ENCODE measurements at regions not wholly inside any gene's neighbourhood (a gene's known extent, or its start where the extent isn't known, plus 50 kb on each side); places are given as distances from the start of the nearest gene placed in this dataset.

- Histone ChIP-seq H3K27me3 (ENCODE audit: control insufficient read depth in 2 of 2, insufficient read depth in 2 of 2, low read length in 2 of 2) (no peaks in the 10 kb centered on the region), H3K9me3 (ENCODE audit: control insufficient read depth in 2 of 2, low read length in 2 of 2) (no peaks in the 10 kb centered on the region), H3K4me3 (ENCODE audit: low read length in 2 of 2) (no peak overlapping the region), H3K27ac (ENCODE audit: low read depth in 2 of 2, low read length in 2 of 2) (no peak overlapping the region), H3K36me3 (ENCODE audit: control insufficient read depth in 2 of 2, insufficient read depth in 2 of 2, low read length in 2 of 2) (no peaks in the 10 kb centered on the region), H3K9ac (ENCODE audit: low read depth in 1 of 2, low read length in 2 of 2) (no peak overlapping the region), H3K4me1 (ENCODE audit: control insufficient read depth in 2 of 2, insufficient read depth in 2 of 2, low read length in 2 of 2) (no peaks in the 10 kb centered on the region)
Observed at GRCh38 chr13:22031702-22032286, 360.9 kb downstream of the FGF9 start.

- Histone ChIP-seq H3K4me1 (ENCODE audit: control insufficient read depth in 2 of 2, insufficient read depth in 2 of 2, low read length in 2 of 2) (no peaks in the 10 kb centered on the region), H3K9ac (ENCODE audit: low read depth in 1 of 2, low read length in 2 of 2) (no peak overlapping the region), H3K27me3 (ENCODE audit: control insufficient read depth in 2 of 2, insufficient read depth in 2 of 2, low read length in 2 of 2) (no peaks in the 10 kb centered on the region), H3K27ac (ENCODE audit: low read depth in 2 of 2, low read length in 2 of 2) (no peak overlapping the region), H3K4me3 (ENCODE audit: low read length in 2 of 2) (no peak overlapping the region), H3K9me3 (ENCODE audit: control insufficient read depth in 2 of 2, low read length in 2 of 2) (no peaks in the 10 kb centered on the region), H3K36me3 (ENCODE audit: control insufficient read depth in 2 of 2, insufficient read depth in 2 of 2, low read length in 2 of 2) (no peaks in the 10 kb centered on the region)
Observed at GRCh38 chr13:22032905-22033304, 362.0 kb downstream of the FGF9 start.

GRCh38 chr13:22039961-22040360 lies 369.1 kb downstream of the FGF9 start:
- Histone ChIP-seq H3K27me3 (ENCODE audit: control insufficient read depth in 2 of 2, insufficient read depth in 2 of 2, low read length in 2 of 2) (no peaks in the 10 kb centered on the region), H3K36me3 (ENCODE audit: control insufficient read depth in 2 of 2, insufficient read depth in 2 of 2, low read length in 2 of 2) (no peaks in the 10 kb centered on the region), H3K4me3 (ENCODE audit: low read length in 2 of 2) (no peak overlapping the region), H3K9ac (ENCODE audit: low read depth in 1 of 2, low read length in 2 of 2) (no peak overlapping the region), H3K9me3 (ENCODE audit: control insufficient read depth in 2 of 2, low read length in 2 of 2) (no peaks in the 10 kb centered on the region), H3K4me1 (ENCODE audit: control insufficient read depth in 2 of 2, insufficient read depth in 2 of 2, low read length in 2 of 2) (no peaks in the 10 kb centered on the region), H3K27ac (ENCODE audit: low read depth in 2 of 2, low read length in 2 of 2) (no peak overlapping the region)

- H3K27ac ChIP-seq (ENCODE audit: low read depth in 2 of 2, low read length in 2 of 2) = no peak overlapping the region
- no peak overlapping the region for H3K9ac ChIP-seq (ENCODE audit: low read depth in 1 of 2, low read length in 2 of 2)
- no peaks in the 10 kb centered on the region for H3K4me1 ChIP-seq (ENCODE audit: control insufficient read depth in 2 of 2, insufficient read depth in 2 of 2, low read length in 2 of 2)
- H3K9me3 ChIP-seq (ENCODE audit: control insufficient read depth in 2 of 2, low read length in 2 of 2) = no peaks in the 10 kb centered on the region
- no peaks in the 10 kb centered on the region for H3K27me3 ChIP-seq (ENCODE audit: control insufficient read depth in 2 of 2, insufficient read depth in 2 of 2, low read length in 2 of 2)
- no peaks in the 10 kb centered on the region for H3K36me3 ChIP-seq (ENCODE audit: control insufficient read depth in 2 of 2, insufficient read depth in 2 of 2, low read length in 2 of 2)
- no peak overlapping the region for H3K4me3 ChIP-seq (ENCODE audit: low read length in 2 of 2)
Observed at GRCh38 chr13:22040810-22041364, 370.0 kb downstream of the FGF9 start.

- Histone ChIP-seq H3K27me3 (ENCODE audit: control insufficient read depth in 2 of 2, insufficient read depth in 2 of 2, low read length in 2 of 2) (no peaks in the 10 kb centered on the region), H3K4me1 (ENCODE audit: control insufficient read depth in 2 of 2, insufficient read depth in 2 of 2, low read length in 2 of 2) (no peaks in the 10 kb centered on the region), H3K9ac (ENCODE audit: low read depth in 1 of 2, low read length in 2 of 2) (no peak overlapping the region), H3K4me3 (ENCODE audit: low read length in 2 of 2) (no peak overlapping the region), H3K36me3 (ENCODE audit: control insufficient read depth in 2 of 2, insufficient read depth in 2 of 2, low read length in 2 of 2) (no peaks in the 10 kb centered on the region), H3K27ac (ENCODE audit: low read depth in 2 of 2, low read length in 2 of 2) (no peak overlapping the region), H3K9me3 (ENCODE audit: control insufficient read depth in 2 of 2, low read length in 2 of 2) (no peaks in the 10 kb centered on the region)
Observed at GRCh38 chr13:22041741-22042140, 370.9 kb downstream of the FGF9 start.

- Histone ChIP-seq H3K27me3 (ENCODE audit: control insufficient read depth in 2 of 2, insufficient read depth in 2 of 2, low read length in 2 of 2) (no peaks in the 10 kb centered on the region), H3K27ac (ENCODE audit: low read depth in 2 of 2, low read length in 2 of 2) (no peak overlapping the region), H3K4me1 (ENCODE audit: control insufficient read depth in 2 of 2, insufficient read depth in 2 of 2, low read length in 2 of 2) (no peaks in the 10 kb centered on the region)
Observed at GRCh38 chr13:22047082-22047784, 376.4 kb downstream of the FGF9 start.

GRCh38 chr13:22047785-22048104 lies 376.9 kb downstream of the FGF9 start:
- Histone ChIP-seq H3K9ac (ENCODE audit: low read depth in 1 of 2, low read length in 2 of 2) (no peak overlapping the region), H3K4me3 (ENCODE audit: low read length in 2 of 2) (no peak overlapping the region), H3K36me3 (ENCODE audit: control insufficient read depth in 2 of 2, insufficient read depth in 2 of 2, low read length in 2 of 2) (no peaks in the 10 kb centered on the region), H3K4me1 (ENCODE audit: control insufficient read depth in 2 of 2, insufficient read depth in 2 of 2, low read length in 2 of 2) (no peaks in the 10 kb centered on the region), H3K27ac (ENCODE audit: low read depth in 2 of 2, low read length in 2 of 2) (no peak overlapping the region), H3K27me3 (ENCODE audit: control insufficient read depth in 2 of 2, insufficient read depth in 2 of 2, low read length in 2 of 2) (no peaks in the 10 kb centered on the region), H3K9me3 (ENCODE audit: control insufficient read depth in 2 of 2, low read length in 2 of 2) (no peaks in the 10 kb centered on the region)

More at GRCh38 chr13:22047082-22047784, 376.4 kb downstream of the FGF9 start:
- Histone ChIP-seq H3K9me3 (ENCODE audit: control insufficient read depth in 2 of 2, low read length in 2 of 2) (no peaks in the 10 kb centered on the region), H3K4me3 (ENCODE audit: low read length in 2 of 2) (no peak overlapping the region), H3K9ac (ENCODE audit: low read depth in 1 of 2, low read length in 2 of 2) (no peak overlapping the region), H3K36me3 (ENCODE audit: control insufficient read depth in 2 of 2, insufficient read depth in 2 of 2, low read length in 2 of 2) (no peaks in the 10 kb centered on the region)

- no peaks in the 10 kb centered on the region for H3K9me3 ChIP-seq (ENCODE audit: control insufficient read depth in 2 of 2, low read length in 2 of 2)
- H3K27me3 ChIP-seq (ENCODE audit: control insufficient read depth in 2 of 2, insufficient read depth in 2 of 2, low read length in 2 of 2) = no peaks in the 10 kb centered on the region
- H3K4me1 ChIP-seq (ENCODE audit: control insufficient read depth in 2 of 2, insufficient read depth in 2 of 2, low read length in 2 of 2) = no peaks in the 10 kb centered on the region
- H3K4me3 ChIP-seq (ENCODE audit: low read length in 2 of 2) = no peak overlapping the region
- H3K27ac ChIP-seq (ENCODE audit: low read depth in 2 of 2, low read length in 2 of 2) = no peak overlapping the region
- H3K36me3 ChIP-seq (ENCODE audit: control insufficient read depth in 2 of 2, insufficient read depth in 2 of 2, low read length in 2 of 2) = no peaks in the 10 kb centered on the region
- H3K9ac ChIP-seq (ENCODE audit: low read depth in 1 of 2, low read length in 2 of 2) = no peak overlapping the region
Observed at GRCh38 chr13:22049384-22049783, 378.5 kb downstream of the FGF9 start.

- H3K27me3 ChIP-seq (ENCODE audit: control insufficient read depth in 2 of 2, insufficient read depth in 2 of 2, low read length in 2 of 2) = no peaks in the 10 kb centered on the region
- no peaks in the 10 kb centered on the region for H3K9me3 ChIP-seq (ENCODE audit: control insufficient read depth in 2 of 2, low read length in 2 of 2)
Observed at GRCh38 chr13:22050951-22051563, 380.2 kb downstream of the FGF9 start.

GRCh38 chr13:22053053-22053452 lies 382.2 kb downstream of the FGF9 start:
- no peaks in the 10 kb centered on the region for H3K27me3 ChIP-seq (ENCODE audit: control insufficient read depth in 2 of 2, insufficient read depth in 2 of 2, low read length in 2 of 2)
- no peaks in the 10 kb centered on the region for H3K4me1 ChIP-seq (ENCODE audit: control insufficient read depth in 2 of 2, insufficient read depth in 2 of 2, low read length in 2 of 2)
- H3K4me3 ChIP-seq (ENCODE audit: low read length in 2 of 2) = no peak overlapping the region
- H3K9me3 ChIP-seq (ENCODE audit: control insufficient read depth in 2 of 2, low read length in 2 of 2) = no peaks in the 10 kb centered on the region
- H3K9ac ChIP-seq (ENCODE audit: low read depth in 1 of 2, low read length in 2 of 2) = no peak overlapping the region
- no peaks in the 10 kb centered on the region for H3K36me3 ChIP-seq (ENCODE audit: control insufficient read depth in 2 of 2, insufficient read depth in 2 of 2, low read length in 2 of 2)
- H3K27ac ChIP-seq (ENCODE audit: low read depth in 2 of 2, low read length in 2 of 2) = no peak overlapping the region

More at GRCh38 chr13:22050951-22051563, 380.2 kb downstream of the FGF9 start:
- no peaks in the 10 kb centered on the region for H3K36me3 ChIP-seq (ENCODE audit: control insufficient read depth in 2 of 2, insufficient read depth in 2 of 2, low read length in 2 of 2)
- H3K27ac ChIP-seq (ENCODE audit: low read depth in 2 of 2, low read length in 2 of 2) = no peak overlapping the region
- H3K4me1 ChIP-seq (ENCODE audit: control insufficient read depth in 2 of 2, insufficient read depth in 2 of 2, low read length in 2 of 2) = no peaks in the 10 kb centered on the region
- H3K9ac ChIP-seq (ENCODE audit: low read depth in 1 of 2, low read length in 2 of 2) = no peak overlapping the region
- no peak overlapping the region for H3K4me3 ChIP-seq (ENCODE audit: low read length in 2 of 2)

Data from mucosa of rectum (tissue), 2 donors.